ENCODE measurements at regions not wholly inside any gene's neighbourhood (a gene's known extent, or its start where the extent isn't known, plus 50 kb on each side); places are given as distances from the start of the nearest gene placed in this dataset.

DNA sequence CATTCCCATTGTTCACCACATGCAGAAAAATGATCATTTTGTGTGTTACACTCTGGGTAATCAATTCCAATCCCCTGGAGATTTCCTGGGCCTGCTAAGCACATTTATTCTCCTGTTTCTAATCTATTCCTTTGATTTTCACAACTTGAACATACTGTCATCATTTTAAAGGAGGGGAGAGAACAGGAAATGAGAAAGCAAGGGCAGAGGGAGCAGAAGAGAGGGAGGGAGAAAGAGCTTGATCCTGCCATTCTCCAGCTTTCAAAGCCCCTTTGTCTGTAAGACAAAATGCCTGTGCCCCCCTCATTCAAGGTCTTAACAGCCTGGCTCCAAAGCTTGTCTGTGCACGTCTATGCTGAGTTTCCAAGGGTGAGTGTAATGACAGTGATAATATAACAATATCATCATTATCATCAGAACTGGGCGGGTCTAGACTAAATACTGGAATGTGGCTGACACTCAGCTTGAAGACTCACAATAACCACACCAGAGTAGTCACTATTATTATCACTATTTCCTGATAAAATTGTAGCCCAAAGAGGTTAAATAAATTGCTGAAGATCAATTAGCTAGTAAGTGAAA, 164.4 kb upstream of the KLHL29 start:
- H3K36me3 Mint-ChIP-seq = no peaks in the 10 kb centered on the region
- no peak for DNase-seq (ENCODE audit: extremely low spot score, unreplicated experiment)
- H3K4me3 Mint-ChIP-seq = peak overlapping the region; percentile 9
- TF ChIP-seq CTCF (conservative IDR thresholded peaks at IDR 0.05) = no peak
- peak overlapping the region; percentile 67 for H3K27ac Mint-ChIP-seq
- peaks cover 16% of the 10 kb centered on the region for H3K9me3 Mint-ChIP-seq
- H3K4me1 Mint-ChIP-seq (ENCODE audit: unreplicated experiment) = peaks cover 16% of the 10 kb centered on the region
- H3K27me3 Mint-ChIP-seq = no peaks in the 10 kb centered on the region

GRCh38 chr2:23221236-23221635, 163.7 kb upstream of the KLHL29 start:
- Mint-ChIP-seq H3K27me3 (no peaks in the 10 kb centered on the region), H3K9me3 (peaks cover 10% of the 10 kb centered on the region), H3K27ac (no peak overlapping the region), H3K4me1 (ENCODE audit: unreplicated experiment) (peaks cover 16% of the 10 kb centered on the region), H3K4me3 (no peak overlapping the region), H3K36me3 (no peaks in the 10 kb centered on the region)
- no peak for TF ChIP-seq CTCF (conservative IDR thresholded peaks at IDR 0.05)
- DNase-seq (ENCODE audit: extremely low spot score, unreplicated experiment) = no peak

DNA sequence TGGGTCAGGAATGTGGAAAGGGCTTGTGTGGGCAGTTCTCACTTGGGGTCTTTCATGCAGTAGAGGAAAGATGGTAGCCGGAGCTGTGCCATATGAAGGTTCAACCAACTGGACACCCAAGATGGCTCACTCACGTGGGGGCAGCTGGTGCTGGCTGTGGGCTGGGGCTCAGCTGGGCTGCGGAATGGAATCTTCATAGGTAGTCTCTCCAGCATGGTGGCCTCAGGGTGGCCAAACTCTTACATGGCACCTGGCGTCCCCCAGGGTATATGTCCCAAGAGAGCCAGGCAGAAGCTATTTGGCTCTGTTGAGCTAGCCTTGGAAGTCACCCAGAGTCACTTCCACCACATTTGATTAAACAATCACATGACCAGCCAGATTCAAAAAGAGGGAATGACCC, 163.1 kb upstream of the KLHL29 start:
- no peak for TF ChIP-seq CTCF (conservative IDR thresholded peaks at IDR 0.05)
- Mint-ChIP-seq H3K36me3 (no peaks in the 10 kb centered on the region), H3K4me3 (no peak overlapping the region), H3K9me3 (peaks cover 8% of the 10 kb centered on the region), H3K4me1 (ENCODE audit: unreplicated experiment) (peaks cover 16% of the 10 kb centered on the region), H3K27me3 (no peaks in the 10 kb centered on the region), H3K27ac (no peak overlapping the region)
- no peak for DNase-seq (ENCODE audit: extremely low spot score, unreplicated experiment)

- TF ChIP-seq CTCF (conservative IDR thresholded peaks at IDR 0.05) = no peak
- Mint-ChIP-seq H3K27ac (no peak overlapping the region), H3K9me3 (no peaks in the 10 kb centered on the region), H3K4me1 (ENCODE audit: unreplicated experiment) (no peaks in the 10 kb centered on the region), H3K27me3 (peaks cover 3% of the 10 kb centered on the region), H3K36me3 (no peaks in the 10 kb centered on the region), H3K4me3 (no peak overlapping the region)
- no peak for DNase-seq (ENCODE audit: extremely low spot score, unreplicated experiment)
These were observed 154.1 kb upstream of the KLHL29 start for GRCh38 chr2:23230885-23231284.

DNA sequence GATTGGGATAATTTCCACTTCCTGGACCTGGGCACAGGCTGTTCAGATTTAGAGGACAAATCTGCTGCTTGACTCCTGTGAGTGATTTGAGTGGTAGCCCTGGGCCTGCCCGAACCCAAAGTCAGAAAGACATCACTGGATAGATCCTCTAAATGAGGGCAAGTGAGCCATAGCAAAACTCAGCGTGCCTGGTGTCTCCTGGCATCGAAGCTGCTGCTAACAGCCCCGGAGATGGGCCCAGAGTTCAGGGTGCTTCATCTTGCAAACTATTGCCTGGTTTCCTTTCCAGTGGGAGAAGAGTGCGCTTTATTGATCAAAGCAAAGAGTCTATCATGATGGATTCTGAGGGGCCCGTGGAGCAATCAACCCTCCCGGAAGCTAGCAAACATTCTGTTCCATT, 153.1 kb upstream of the KLHL29 start:
- Mint-ChIP-seq H3K9me3 (no peaks in the 10 kb centered on the region), H3K36me3 (no peaks in the 10 kb centered on the region), H3K27me3 (peaks cover 3% of the 10 kb centered on the region), H3K4me1 (ENCODE audit: unreplicated experiment) (no peaks in the 10 kb centered on the region), H3K4me3 (no peak overlapping the region), H3K27ac (no peak overlapping the region)
- DNase-seq (ENCODE audit: extremely low spot score, unreplicated experiment) = no peak
- no peak for TF ChIP-seq CTCF (conservative IDR thresholded peaks at IDR 0.05)

- Mint-ChIP-seq H3K27ac (no peak overlapping the region), H3K27me3 (peaks cover 6% of the 10 kb centered on the region), H3K36me3 (no peaks in the 10 kb centered on the region), H3K4me3 (no peak overlapping the region), H3K4me1 (ENCODE audit: unreplicated experiment) (peaks cover 7% of the 10 kb centered on the region), H3K9me3 (no peaks in the 10 kb centered on the region)
- no peak for DNase-seq (ENCODE audit: extremely low spot score, unreplicated experiment)
- no peak for TF ChIP-seq CTCF (conservative IDR thresholded peaks at IDR 0.05)
These were observed 149.7 kb upstream of the KLHL29 start for GRCh38 chr2:23235292-23235691.
